HEK293 (cell line): ENCODE measurements at regions not wholly inside any gene's neighbourhood (a gene's known extent, or its start where the extent isn't known, plus 50 kb on each side); places are given as distances from the start of the nearest gene placed in this dataset.

Experiments
- CTCF ChIA-PET: fragments of 350-600 bp; formaldehyde crosslinking; extraction: SDS; loops from one replicate; lab custom pipeline; 2021; ENCODE audit warnings: antibody characterized with exemption; lab: Yijun Ruan, JAX
- POLR2A ChIA-PET: fragments of 300-600 bp; formaldehyde crosslinking; extraction: SDS; loops from one replicate; lab custom pipeline; 2020; ENCODE audit warnings: antibody characterized with exemption, inconsistent platforms; lab: Yijun Ruan, JAX
- H3K27ac ChIP-seq: fragments of 200-500 bp; sonication (Bioruptor generic); 2 replicates; pipeline ENCODE4 v1.5.1; 2014; ENCODE audit warnings: low read depth, low read length, control low read depth, inconsistent platforms; ENCODE audit errors: extremely low read depth
- H3K36me3 ChIP-seq, 2 experiments: fragments of 200-500 bp in 1 of 2; sonication (Bioruptor generic) in 1 of 2; 1 replicate in 1 of 2; 2 replicates in 1 of 2; pipeline ENCODE4 v1.5.1; 2014 to 2017; ENCODE audit warnings: inconsistent platforms in 2 of 2, low read length in 2 of 2; ENCODE audit not compliant: control insufficient read depth in 2 of 2, insufficient read depth in 1 of 2
- H3K4me1 ChIP-seq: fragments of 200-500 bp; sonication (Bioruptor generic); 2 replicates; pipeline ENCODE4 v1.5.1; 2014; ENCODE audit warnings: mild to moderate bottlenecking, low read length, inconsistent platforms; ENCODE audit not compliant: control insufficient read depth, insufficient read depth
- H3K4me3 ChIP-seq: 2 replicates; pipeline ENCODE4 v1.5.1; 2011; ENCODE audit warnings: low read depth, mild to moderate bottlenecking, control low read depth, low read length, moderate library complexity
- H3K9me3 ChIP-seq: fragments of 200-500 bp; sonication (Bioruptor generic); 2 replicates; pipeline ENCODE4 v1.5.1; 2014; ENCODE audit warnings: low read depth, low read length, inconsistent platforms; ENCODE audit not compliant: control insufficient read depth, insufficient read depth
- EGR2 ChIP-seq: fragments of 450-650 bp; formaldehyde crosslinking; IDR thresholded peaks from 2 replicates; pipeline ENCODE4 v1.5.1; 2016; ENCODE audit warnings: low read depth, missing biosample characterization, missing genetic modification characterization
- KLF1 ChIP-seq: fragments of 450-650 bp; formaldehyde crosslinking; IDR thresholded peaks from 2 replicates; pipeline ENCODE4 v1.5.1; 2016; ENCODE audit warnings: missing biosample characterization, missing genetic modification characterization
- OVOL3 ChIP-seq: fragments of 450-650 bp; formaldehyde crosslinking; IDR thresholded peaks from 2 replicates; pipeline ENCODE4 v1.5.1; 2016; ENCODE audit warnings: missing biosample characterization, missing genetic modification characterization
- SP7 ChIP-seq: fragments of 450-650 bp; formaldehyde crosslinking; IDR thresholded peaks from 2 replicates; pipeline ENCODE4 v1.5.1; 2016; ENCODE audit warnings: missing biosample characterization, missing genetic modification characterization
- ZBTB17 ChIP-seq: fragments of 450-650 bp; formaldehyde crosslinking; IDR thresholded peaks from 2 replicates; pipeline ENCODE4 v1.5.1; 2016; ENCODE audit warnings: missing biosample characterization, missing genetic modification characterization
- ZNF169 ChIP-seq: fragments of 450-650 bp; formaldehyde crosslinking; IDR thresholded peaks from 2 replicates; pipeline ENCODE4 v1.5.1; 2016; ENCODE audit warnings: missing biosample characterization, missing genetic modification characterization
- ZNF426 ChIP-seq: fragments of 450-650 bp; formaldehyde crosslinking; IDR thresholded peaks from 2 replicates; pipeline ENCODE4 v1.5.1; 2017; ENCODE audit warnings: missing biosample characterization, missing genetic modification characterization, mild to moderate bottlenecking, inconsistent platforms, moderate library complexity
- ZNF501 ChIP-seq: fragments of 450-650 bp; formaldehyde crosslinking; IDR thresholded peaks from 2 replicates; pipeline ENCODE4 v1.5.1; 2016; ENCODE audit warnings: missing biosample characterization, missing genetic modification characterization
- ZNF561 ChIP-seq: fragments of 450-650 bp; IDR thresholded peaks from 2 replicates; pipeline ENCODE4 v1.5.1; 2018; ENCODE audit warnings: missing biosample characterization, missing genetic modification characterization, borderline replicate concordance
- ZNF571 ChIP-seq: fragments of 450-650 bp; formaldehyde crosslinking; IDR thresholded peaks from 2 replicates; pipeline ENCODE4 v1.5.0; 2017; ENCODE audit warnings: missing biosample characterization, missing genetic modification characterization
- ZNF610 ChIP-seq: fragments of 450-650 bp; formaldehyde crosslinking; IDR thresholded peaks from 2 replicates; pipeline ENCODE4 v1.5.1; 2016; ENCODE audit warnings: missing biosample characterization, missing genetic modification characterization, borderline replicate concordance
- ZNF624 ChIP-seq: fragments of 450-650 bp; formaldehyde crosslinking; IDR thresholded peaks from 2 replicates; pipeline ENCODE4 v1.5.1; 2017; ENCODE audit warnings: missing biosample characterization, missing genetic modification characterization
- ZNF776 ChIP-seq: fragments of 450-650 bp; formaldehyde crosslinking; IDR thresholded peaks from 2 replicates; pipeline ENCODE4 v1.5.0; 2017; ENCODE audit warnings: missing biosample characterization, missing genetic modification characterization, borderline replicate concordance
- ZNF785 ChIP-seq: fragments of 450-650 bp; formaldehyde crosslinking; IDR thresholded peaks from 2 replicates; pipeline ENCODE4 v1.5.1; 2016; ENCODE audit warnings: missing biosample characterization, missing genetic modification characterization
- TF ChIP-seq, protein P1 (sequence below): fragments of 450-650 bp; formaldehyde crosslinking; optimal IDR thresholded peaks from 2 replicates; pipeline ENCODE3; 2016; ENCODE audit warnings: missing biosample characterization, mild to moderate bottlenecking, missing genetic modification characterization
- TF ChIP-seq, protein P2 (sequence below): fragments of 450-650 bp; formaldehyde crosslinking; IDR thresholded peaks from 2 replicates; pipeline ENCODE4 v1.5.1; 2017; ENCODE audit warnings: missing biosample characterization, missing genetic modification characterization
- TF ChIP-seq, protein P3 (sequence below): fragments of 450-650 bp; formaldehyde crosslinking; IDR thresholded peaks from 2 replicates; pipeline ENCODE4 v1.5.1; 2016; ENCODE audit warnings: missing biosample characterization, missing genetic modification characterization
- TF ChIP-seq, protein P4 (sequence below): fragments of 450-650 bp; formaldehyde crosslinking; conservative IDR thresholded peaks from 2 replicates; pipeline ENCODE4 v1.5.1; 2016; ENCODE audit warnings: low read depth, missing biosample characterization, missing genetic modification characterization

DNA sequence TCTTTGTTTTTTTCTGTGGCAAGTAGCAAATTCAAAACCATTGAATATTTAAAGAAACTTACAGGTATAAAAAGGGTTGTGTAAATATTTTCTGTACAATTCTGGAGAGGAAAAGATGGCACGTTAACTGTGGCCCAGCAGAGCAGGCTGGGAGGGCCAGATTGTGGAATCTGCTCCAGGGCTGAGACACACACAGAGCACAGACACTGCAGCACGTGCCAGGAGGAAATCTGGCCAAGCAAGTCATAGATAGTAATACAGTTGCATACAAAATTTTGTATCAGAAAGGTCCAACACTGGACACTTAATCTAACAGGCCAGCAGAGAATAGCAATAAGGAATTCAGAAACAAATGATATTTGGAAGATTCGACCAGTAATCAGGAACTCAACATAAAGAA, 763.7 kb downstream of the PDHA2 start:
- POLR2A ChIA-PET = no interaction called here
- no peak for TF ChIP-seq ZNF610 (tag by site-specific recombination)
- TF ChIP-seq ZNF624 (tag by site-specific recombination) = no peak
- TF ChIP-seq ZNF426 (tag by site-specific recombination) = no peak
- no peak for TF ChIP-seq OVOL3 (tag by site-specific recombination)
- TF ChIP-seq, protein P1, sequence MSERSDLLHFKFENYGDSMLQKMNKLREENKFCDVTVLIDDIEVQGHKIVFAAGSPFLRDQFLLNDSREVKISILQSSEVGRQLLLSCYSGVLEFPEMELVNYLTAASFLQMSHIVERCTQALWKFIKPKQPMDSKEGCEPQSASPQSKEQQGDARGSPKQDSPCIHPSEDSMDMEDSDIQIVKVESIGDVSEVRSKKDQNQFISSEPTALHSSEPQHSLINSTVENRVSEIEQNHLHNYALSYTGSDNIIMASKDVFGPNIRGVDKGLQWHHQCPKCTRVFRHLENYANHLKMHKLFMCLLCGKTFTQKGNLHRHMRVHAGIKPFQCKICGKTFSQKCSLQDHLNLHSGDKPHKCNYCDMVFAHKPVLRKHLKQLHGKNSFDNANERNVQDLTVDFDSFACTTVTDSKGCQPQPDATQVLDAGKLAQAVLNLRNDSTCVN (tag by site-specific recombination) = no peak
- no peak for TF ChIP-seq ZBTB17
- no peak for TF ChIP-seq ZNF169
- no peak for TF ChIP-seq ZNF561 (tag by site-specific recombination)
- TF ChIP-seq, protein P2, sequence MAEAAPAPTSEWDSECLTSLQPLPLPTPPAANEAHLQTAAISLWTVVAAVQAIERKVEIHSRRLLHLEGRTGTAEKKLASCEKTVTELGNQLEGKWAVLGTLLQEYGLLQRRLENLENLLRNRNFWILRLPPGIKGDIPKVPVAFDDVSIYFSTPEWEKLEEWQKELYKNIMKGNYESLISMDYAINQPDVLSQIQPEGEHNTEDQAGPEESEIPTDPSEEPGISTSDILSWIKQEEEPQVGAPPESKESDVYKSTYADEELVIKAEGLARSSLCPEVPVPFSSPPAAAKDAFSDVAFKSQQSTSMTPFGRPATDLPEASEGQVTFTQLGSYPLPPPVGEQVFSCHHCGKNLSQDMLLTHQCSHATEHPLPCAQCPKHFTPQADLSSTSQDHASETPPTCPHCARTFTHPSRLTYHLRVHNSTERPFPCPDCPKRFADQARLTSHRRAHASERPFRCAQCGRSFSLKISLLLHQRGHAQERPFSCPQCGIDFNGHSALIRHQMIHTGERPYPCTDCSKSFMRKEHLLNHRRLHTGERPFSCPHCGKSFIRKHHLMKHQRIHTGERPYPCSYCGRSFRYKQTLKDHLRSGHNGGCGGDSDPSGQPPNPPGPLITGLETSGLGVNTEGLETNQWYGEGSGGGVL (tag by site-specific recombination) = no peak
- TF ChIP-seq ZNF501 (tag by site-specific recombination) = no peak
- TF ChIP-seq SP7 (tag by site-specific recombination) = no peak
- TF ChIP-seq, protein P3, sequence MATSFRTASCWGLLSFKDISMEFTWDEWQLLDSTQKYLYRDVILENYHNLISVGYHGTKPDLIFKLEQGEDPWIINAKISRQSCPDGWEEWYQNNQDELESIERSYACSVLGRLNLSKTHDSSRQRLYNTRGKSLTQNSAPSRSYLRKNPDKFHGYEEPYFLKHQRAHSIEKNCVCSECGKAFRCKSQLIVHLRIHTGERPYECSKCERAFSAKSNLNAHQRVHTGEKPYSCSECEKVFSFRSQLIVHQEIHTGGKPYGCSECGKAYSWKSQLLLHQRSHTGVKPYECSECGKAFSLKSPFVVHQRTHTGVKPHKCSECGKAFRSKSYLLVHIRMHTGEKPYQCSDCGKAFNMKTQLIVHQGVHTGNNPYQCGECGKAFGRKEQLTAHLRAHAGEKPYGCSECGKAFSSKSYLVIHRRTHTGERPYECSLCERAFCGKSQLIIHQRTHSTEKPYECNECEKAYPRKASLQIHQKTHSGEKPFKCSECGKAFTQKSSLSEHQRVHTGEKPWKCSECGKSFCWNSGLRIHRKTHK (tag by site-specific recombination) = no peak
- TF ChIP-seq ZNF776 (tag by site-specific recombination) = no peak
- no peak for TF ChIP-seq KLF1 (tag by site-specific recombination)
- TF ChIP-seq, protein P4, sequence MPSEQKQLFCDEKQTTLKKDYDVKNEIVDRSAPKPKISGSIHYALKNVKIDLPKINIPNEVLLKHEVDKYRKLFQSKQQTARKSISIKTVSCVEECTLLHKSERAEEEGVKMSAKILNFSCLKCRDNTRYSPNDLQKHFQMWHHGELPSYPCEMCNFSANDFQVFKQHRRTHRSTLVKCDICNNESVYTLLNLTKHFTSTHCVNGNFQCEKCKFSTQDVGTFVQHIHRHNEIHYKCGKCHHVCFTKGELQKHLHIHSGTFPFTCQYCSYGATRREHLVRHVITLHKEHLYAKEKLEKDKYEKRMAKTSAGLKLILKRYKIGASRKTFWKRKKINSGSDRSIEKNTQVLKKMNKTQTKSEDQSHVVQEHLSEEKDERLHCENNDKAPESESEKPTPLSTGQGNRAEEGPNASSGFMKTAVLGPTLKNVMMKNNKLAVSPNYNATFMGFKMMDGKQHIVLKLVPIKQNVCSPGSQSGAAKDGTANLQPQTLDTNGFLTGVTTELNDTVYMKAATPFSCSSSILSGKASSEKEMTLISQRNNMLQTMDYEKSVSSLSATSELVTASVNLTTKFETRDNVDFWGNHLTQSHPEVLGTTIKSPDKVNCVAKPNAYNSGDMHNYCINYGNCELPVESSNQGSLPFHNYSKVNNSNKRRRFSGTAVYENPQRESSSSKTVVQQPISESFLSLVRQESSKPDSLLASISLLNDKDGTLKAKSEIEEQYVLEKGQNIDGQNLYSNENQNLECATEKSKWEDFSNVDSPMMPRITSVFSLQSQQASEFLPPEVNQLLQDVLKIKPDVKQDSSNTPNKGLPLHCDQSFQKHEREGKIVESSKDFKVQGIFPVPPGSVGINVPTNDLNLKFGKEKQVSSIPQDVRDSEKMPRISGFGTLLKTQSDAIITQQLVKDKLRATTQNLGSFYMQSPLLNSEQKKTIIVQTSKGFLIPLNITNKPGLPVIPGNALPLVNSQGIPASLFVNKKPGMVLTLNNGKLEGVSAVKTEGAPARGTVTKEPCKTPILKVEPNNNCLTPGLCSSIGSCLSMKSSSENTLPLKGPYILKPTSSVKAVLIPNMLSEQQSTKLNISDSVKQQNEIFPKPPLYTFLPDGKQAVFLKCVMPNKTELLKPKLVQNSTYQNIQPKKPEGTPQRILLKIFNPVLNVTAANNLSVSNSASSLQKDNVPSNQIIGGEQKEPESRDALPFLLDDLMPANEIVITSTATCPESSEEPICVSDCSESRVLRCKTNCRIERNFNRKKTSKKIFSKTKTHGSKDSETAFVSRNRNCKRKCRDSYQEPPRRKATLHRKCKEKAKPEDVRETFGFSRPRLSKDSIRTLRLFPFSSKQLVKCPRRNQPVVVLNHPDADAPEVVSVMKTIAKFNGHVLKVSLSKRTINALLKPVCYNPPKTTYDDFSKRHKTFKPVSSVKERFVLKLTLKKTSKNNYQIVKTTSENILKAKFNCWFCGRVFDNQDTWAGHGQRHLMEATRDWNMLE (tag by site-specific recombination) = no peak
- no peak for TF ChIP-seq ZNF785 (tag by site-specific recombination)
- no peak for TF ChIP-seq EGR2 (tag by site-specific recombination)
- no peak for TF ChIP-seq ZNF571 (tag by site-specific recombination)
- no peaks in the 10 kb centered on the region for H3K9me3 ChIP-seq
- H3K4me3 ChIP-seq = no peak overlapping the region
- no peaks in the 10 kb centered on the region for H3K36me3 ChIP-seq
- CTCF ChIA-PET = no interaction called here
- no peaks in the 10 kb centered on the region for H3K4me1 ChIP-seq
- no peak overlapping the region for H3K27ac ChIP-seq
